ENCODE measurements at regions not wholly inside any gene's neighbourhood (a gene's known extent, or its start where the extent isn't known, plus 50 kb on each side); places are given as distances from the start of the nearest gene placed in this dataset.
A peak's percentile ranks its signal among the peaks of the same experiment; 100 is the strongest.

DNA sequence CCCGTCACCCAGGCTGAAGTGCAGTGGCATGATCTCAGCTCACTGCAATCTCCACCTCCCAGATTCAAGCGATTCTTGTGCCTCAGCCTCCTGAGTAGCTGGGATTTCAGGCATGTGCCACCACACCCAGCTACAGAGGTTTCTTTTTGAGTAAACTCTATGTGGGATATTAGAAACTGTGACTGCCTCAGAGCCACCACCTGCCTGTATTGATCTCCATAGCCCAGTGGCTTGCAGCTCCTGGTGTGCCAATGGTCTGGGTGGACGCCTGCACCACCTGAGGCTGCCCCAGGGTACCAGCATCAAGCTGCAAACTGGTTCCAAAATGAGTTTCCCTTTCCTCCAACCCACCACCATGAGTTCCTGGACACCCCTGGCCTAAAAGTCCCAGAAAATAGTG lies 89.7 kb upstream of the SLC44A3 start:
- H3K4me1 Mint-ChIP-seq (ENCODE audit: low read depth, unreplicated experiment), result peaks cover 61% of the 10 kb centered on the region
- H3K27me3 Mint-ChIP-seq (ENCODE audit: low read depth, unreplicated experiment), result no peaks in the 10 kb centered on the region
- H3K36me3 Mint-ChIP-seq (ENCODE audit: low read depth, unreplicated experiment), result peaks cover 11% of the 10 kb centered on the region
- Histone ChIP-seq H3K4me1 (ENCODE audit: insufficient read depth, low read length) (peaks cover 22% of the 10 kb centered on the region), H3K4me3 (ENCODE audit: insufficient read depth, low read depth, low read length) (no peak overlapping the region), H3K9ac (ENCODE audit: low read length) (no peak overlapping the region), H3K79me2 (ENCODE audit: insufficient read depth, low read length) (no peaks in the 10 kb centered on the region), H3K27ac (ENCODE audit: low read depth, low read length) (no peak overlapping the region), H3K27me3 (ENCODE audit: insufficient read depth, low read length) (no peaks in the 10 kb centered on the region), H3K4me2 (ENCODE audit: low read length) (no peak overlapping the region), H3K36me3 (ENCODE audit: insufficient read depth, low read length) (no peaks in the 10 kb centered on the region), H3K9me3 (ENCODE audit: insufficient read depth, low read depth, low read length) (no peaks in the 10 kb centered on the region), H2AFZ (ENCODE audit: low read depth, low read length) (no peak overlapping the region), H4K20me1 (ENCODE audit: insufficient read depth, low read length) (no peaks in the 10 kb centered on the region)
- no peak for DNase-seq (ENCODE audit: low read depth)
- H3K4me3 Mint-ChIP-seq (ENCODE audit: unreplicated experiment), result no peak overlapping the region
- TF ChIP-seq EZH2 (IDR thresholded peaks at IDR 0.05; ENCODE audit: insufficient read depth, low read length), result no peak
- TF ChIP-seq, protein P1, sequence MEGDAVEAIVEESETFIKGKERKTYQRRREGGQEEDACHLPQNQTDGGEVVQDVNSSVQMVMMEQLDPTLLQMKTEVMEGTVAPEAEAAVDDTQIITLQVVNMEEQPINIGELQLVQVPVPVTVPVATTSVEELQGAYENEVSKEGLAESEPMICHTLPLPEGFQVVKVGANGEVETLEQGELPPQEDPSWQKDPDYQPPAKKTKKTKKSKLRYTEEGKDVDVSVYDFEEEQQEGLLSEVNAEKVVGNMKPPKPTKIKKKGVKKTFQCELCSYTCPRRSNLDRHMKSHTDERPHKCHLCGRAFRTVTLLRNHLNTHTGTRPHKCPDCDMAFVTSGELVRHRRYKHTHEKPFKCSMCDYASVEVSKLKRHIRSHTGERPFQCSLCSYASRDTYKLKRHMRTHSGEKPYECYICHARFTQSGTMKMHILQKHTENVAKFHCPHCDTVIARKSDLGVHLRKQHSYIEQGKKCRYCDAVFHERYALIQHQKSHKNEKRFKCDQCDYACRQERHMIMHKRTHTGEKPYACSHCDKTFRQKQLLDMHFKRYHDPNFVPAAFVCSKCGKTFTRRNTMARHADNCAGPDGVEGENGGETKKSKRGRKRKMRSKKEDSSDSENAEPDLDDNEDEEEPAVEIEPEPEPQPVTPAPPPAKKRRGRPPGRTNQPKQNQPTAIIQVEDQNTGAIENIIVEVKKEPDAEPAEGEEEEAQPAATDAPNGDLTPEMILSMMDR (IDR thresholded peaks at IDR 0.05; ENCODE audit: insufficient read depth, low read depth, low read length), result no peak
- no peak for FAIRE-seq
- peaks cover 10% of the 10 kb centered on the region for H3K9me3 Mint-ChIP-seq (ENCODE audit: unreplicated experiment)
- H3K27ac Mint-ChIP-seq (ENCODE audit: unreplicated experiment), result no peak overlapping the region

DNA sequence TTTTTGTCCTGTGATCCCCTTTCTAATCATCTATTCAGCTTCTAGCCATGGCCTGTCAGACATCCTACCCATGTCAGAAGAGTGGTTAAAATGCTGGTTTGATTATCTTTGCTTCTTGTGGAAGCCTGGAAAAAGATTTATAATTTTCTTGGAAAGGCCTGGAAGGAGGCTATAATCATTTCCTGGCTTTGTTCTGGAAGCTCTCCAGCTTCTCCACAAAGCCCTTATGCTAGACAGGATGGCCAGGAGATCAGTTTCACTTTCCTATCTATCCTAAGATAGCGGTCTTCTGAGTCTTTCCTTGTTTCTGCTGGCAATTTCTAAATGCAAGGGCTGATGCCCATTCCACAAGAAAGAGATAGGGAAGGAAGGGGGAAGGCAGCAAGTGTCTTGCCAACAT lies 90.9 kb upstream of the SLC44A3 start:
- H3K79me2 ChIP-seq (ENCODE audit: insufficient read depth, low read length), result no peaks in the 10 kb centered on the region
- peaks cover 22% of the 10 kb centered on the region for H3K4me1 ChIP-seq (ENCODE audit: insufficient read depth, low read length)
- Mint-ChIP-seq H3K36me3 (ENCODE audit: low read depth, unreplicated experiment) (peaks cover 11% of the 10 kb centered on the region), H3K4me1 (ENCODE audit: low read depth, unreplicated experiment) (peaks cover 60% of the 10 kb centered on the region), H3K27ac (ENCODE audit: unreplicated experiment) (peak overlapping the region; percentile 97), H3K4me3 (ENCODE audit: unreplicated experiment) (no peak overlapping the region), H3K27me3 (ENCODE audit: low read depth, unreplicated experiment) (no peaks in the 10 kb centered on the region), H3K9me3 (ENCODE audit: unreplicated experiment) (peaks cover 8% of the 10 kb centered on the region)
- peak; percentile 26 for FAIRE-seq
- TF ChIP-seq, protein P1 (IDR thresholded peaks at IDR 0.05; ENCODE audit: insufficient read depth, low read depth, low read length), result no peak
- no peak for TF ChIP-seq EZH2 (IDR thresholded peaks at IDR 0.05; ENCODE audit: insufficient read depth, low read length)
- H3K9me3 ChIP-seq (ENCODE audit: insufficient read depth, low read depth, low read length), result no peaks in the 10 kb centered on the region
- no peak overlapping the region for H3K4me3 ChIP-seq (ENCODE audit: insufficient read depth, low read depth, low read length)
- H3K27me3 ChIP-seq (ENCODE audit: insufficient read depth, low read length), result no peaks in the 10 kb centered on the region
- no peaks in the 10 kb centered on the region for H4K20me1 ChIP-seq (ENCODE audit: insufficient read depth, low read length)
- H3K36me3 ChIP-seq (ENCODE audit: insufficient read depth, low read length), result no peaks in the 10 kb centered on the region
- H3K27ac ChIP-seq (ENCODE audit: low read depth, low read length), result peak overlapping the region; percentile 30
- H3K4me2 ChIP-seq (ENCODE audit: low read length), result peak overlapping the region; percentile 61
- H2AFZ ChIP-seq (ENCODE audit: low read depth, low read length), result no peak overlapping the region
- H3K9ac ChIP-seq (ENCODE audit: low read length), result no peak overlapping the region
- DNase-seq (ENCODE audit: low read depth), result peak; percentile 88

DNA sequence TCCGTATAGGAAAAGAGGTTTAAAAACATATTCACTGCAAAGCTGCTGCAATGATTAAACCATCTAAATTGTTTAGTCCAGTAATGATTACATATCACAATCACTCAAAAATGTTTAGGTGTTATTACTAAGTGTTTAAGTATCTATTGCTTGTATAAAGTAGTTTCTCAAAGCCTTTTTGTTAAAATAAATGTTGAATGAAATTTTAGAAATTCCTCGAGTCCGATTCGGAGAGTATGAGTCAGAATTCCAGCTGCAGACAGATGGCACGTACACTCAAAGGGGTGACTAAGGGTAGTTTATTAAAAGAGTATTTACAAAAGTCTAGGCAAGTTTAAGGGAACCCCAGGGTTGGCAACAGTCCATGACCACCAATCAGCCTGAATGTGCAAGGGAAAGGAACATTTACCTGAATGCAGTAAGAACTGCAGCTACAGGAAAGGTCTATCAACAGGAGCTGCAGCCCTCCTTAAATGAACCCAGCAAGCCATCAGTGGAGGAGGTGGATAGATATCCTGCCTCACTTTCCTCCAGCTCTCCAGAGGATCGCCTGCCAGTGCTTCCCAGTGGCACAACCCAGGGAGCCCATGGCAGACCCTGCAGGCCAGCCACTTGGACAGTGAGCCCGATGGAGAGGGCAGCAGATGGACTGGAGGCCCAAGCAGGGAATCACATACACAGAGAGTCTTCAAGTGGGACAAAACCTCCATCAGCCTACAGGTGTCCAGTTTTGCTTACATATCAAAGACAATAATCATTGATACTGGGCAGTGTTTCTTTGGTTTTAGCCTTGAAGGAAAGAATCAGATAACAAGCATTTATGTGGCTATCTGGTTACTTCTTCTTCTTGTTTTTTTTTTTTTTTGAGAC lies 92.1 kb upstream of the SLC44A3 start:
- Histone ChIP-seq H2AFZ (ENCODE audit: low read depth, low read length) (no peak overlapping the region), H3K4me3 (ENCODE audit: insufficient read depth, low read depth, low read length) (no peak overlapping the region), H3K27ac (ENCODE audit: low read depth, low read length) (peak overlapping the region; percentile 66), H3K79me2 (ENCODE audit: insufficient read depth, low read length) (no peaks in the 10 kb centered on the region), H3K27me3 (ENCODE audit: insufficient read depth, low read length) (no peaks in the 10 kb centered on the region), H3K36me3 (ENCODE audit: insufficient read depth, low read length) (no peaks in the 10 kb centered on the region), H3K9ac (ENCODE audit: low read length) (no peak overlapping the region), H4K20me1 (ENCODE audit: insufficient read depth, low read length) (no peaks in the 10 kb centered on the region), H3K4me2 (ENCODE audit: low read length) (peak overlapping the region; percentile 67), H3K9me3 (ENCODE audit: insufficient read depth, low read depth, low read length) (no peaks in the 10 kb centered on the region), H3K4me1 (ENCODE audit: insufficient read depth, low read length) (peaks cover 22% of the 10 kb centered on the region)
- FAIRE-seq (peak; percentile 80), DNase-seq (ENCODE audit: low read depth) (peak; percentile 96)
- no peak for TF ChIP-seq EZH2 (IDR thresholded peaks at IDR 0.05; ENCODE audit: insufficient read depth, low read length)
- TF ChIP-seq, protein P1 (IDR thresholded peaks at IDR 0.05; ENCODE audit: insufficient read depth, low read depth, low read length), result no peak
- Mint-ChIP-seq H3K4me1 (ENCODE audit: low read depth, unreplicated experiment) (peaks cover 65% of the 10 kb centered on the region), H3K27ac (ENCODE audit: unreplicated experiment) (peak overlapping the region; percentile 97), H3K27me3 (ENCODE audit: low read depth, unreplicated experiment) (no peaks in the 10 kb centered on the region), H3K36me3 (ENCODE audit: low read depth, unreplicated experiment) (peaks cover 16% of the 10 kb centered on the region), H3K4me3 (ENCODE audit: unreplicated experiment) (no peak overlapping the region), H3K9me3 (ENCODE audit: unreplicated experiment) (peaks cover 8% of the 10 kb centered on the region)
